A673 (cell line): ENCODE measurements at regions not wholly inside any gene's neighbourhood (a gene's known extent, or its start where the extent isn't known, plus 50 kb on each side); places are given as distances from the start of the nearest gene placed in this dataset.

Source experiments
- BruUV-seq: library from RNA; stranded (reverse); fragments of 400-500 nt; replicated peaks from 2 replicates; lab custom pipeline; 2021; lab: Mats Ljungman, UMichigan
- CTCF ChIA-PET: fragments of 300-600 bp; sonication (Branson Sonifier 250); formaldehyde crosslinking; loops from one replicate; lab custom pipeline; 2022; ENCODE audit warnings: antibody characterized with exemption; lab: Charles Lee
- POLR2A ChIA-PET: fragments of 300-600 bp; sonication (Branson Sonifier 250); formaldehyde crosslinking; loops from one replicate; lab custom pipeline; 2022; ENCODE audit warnings: antibody characterized with exemption; ENCODE audit not compliant: low non-redundant PET; lab: Charles Lee
- DNase-seq: peaks from one replicate; pipeline ENCODE4 v3.0.0-alpha.2; 2015; ENCODE audit warnings: low spot score
- H3K27ac ChIP-seq: fragments of 200-600 bp; sonication (generic); 2 replicates; pipeline ENCODE4 v1.5.1; 2016; ENCODE audit warnings: mixed run types, low read depth, mild to moderate bottlenecking, mixed read lengths, antibody characterized with exemption, low read length; ENCODE audit not compliant: poor library complexity, severe bottlenecking
- H3K27me3 ChIP-seq: fragments of 200-600 bp; sonication (generic); replicated peaks from 2 replicates; pipeline ENCODE4 v1.6.1; 2017; ENCODE audit warnings: mixed run types, low read depth, mild to moderate bottlenecking, mixed read lengths, antibody characterized with exemption, low read length; ENCODE audit not compliant: insufficient read depth, poor library complexity
- H3K36me3 ChIP-seq: fragments of 200-600 bp; sonication (generic); 2 replicates; pipeline ENCODE4 v1.6.1; 2016; ENCODE audit warnings: mixed run types, mild to moderate bottlenecking, mixed read lengths, antibody characterized with exemption, low read length; ENCODE audit not compliant: insufficient read depth, poor library complexity, severe bottlenecking
- H3K4me1 ChIP-seq: fragments of 200-600 bp; sonication (generic); 2 replicates; pipeline ENCODE4 v1.6.1; 2017; ENCODE audit warnings: mixed run types, mild to moderate bottlenecking, mixed read lengths, antibody characterized with exemption, low read length; ENCODE audit not compliant: insufficient read depth, poor library complexity, severe bottlenecking
- H3K4me3 ChIP-seq: fragments of 200-600 bp; sonication (generic); 2 replicates; pipeline ENCODE4 v1.5.1; 2016; ENCODE audit warnings: low read depth, mixed run types, mild to moderate bottlenecking, mixed read lengths, low read length; ENCODE audit not compliant: poor library complexity, severe bottlenecking
- H3K9me3 ChIP-seq: fragments of 200-600 bp; sonication (generic); 2 replicates; pipeline ENCODE4 v1.6.1; 2016; ENCODE audit warnings: mixed run types, low read depth, mild to moderate bottlenecking, mixed read lengths, antibody characterized with exemption, low read length; ENCODE audit not compliant: poor library complexity, severe bottlenecking
- CTCF ChIP-seq: fragments of 300-800, 200-600 bp; sonication (generic); conservative IDR thresholded peaks from 2 replicates; pipeline ENCODE4 v1.5.1; 2017; ENCODE audit warnings: low read depth, mild to moderate bottlenecking, antibody characterized with exemption, low read length, moderate library complexity, mixed read lengths
- EZH2 ChIP-seq: fragments of 200-600 bp; sonication (generic); IDR thresholded peaks from 2 replicates; pipeline ENCODE4 v1.6.1; 2017; ENCODE audit warnings: borderline replicate concordance, low read depth, mild to moderate bottlenecking, mixed read lengths, antibody characterized with exemption, low read length; ENCODE audit not compliant: poor library complexity, severe bottlenecking
- intact Hi-C: fragments of 100-400 bp; cut with micrococcal nuclease; formaldehyde crosslinking; loops from one replicate; pipeline ENCODE4 v1.10.0; 2022; ENCODE audit not compliant: unreplicated experiment

- H3K9me3 ChIP-seq: peaks cover 6% of the 10 kb centered on the region
- BruUV-seq: no TSS peak
- H3K4me1 ChIP-seq: no peaks in the 10 kb centered on the region
- TF ChIP-seq EZH2 (no peak), CTCF (no peak)
- H3K4me3 ChIP-seq: no peak overlapping the region
- no peaks in the 10 kb centered on the region for H3K27me3 ChIP-seq
- intact Hi-C loops: no loop called here
- H3K27ac ChIP-seq: no peak overlapping the region
- DNase-seq: no peak
- CTCF ChIA-PET: no interaction called here
- H3K36me3 ChIP-seq: no peaks in the 10 kb centered on the region
- POLR2A ChIA-PET: no interaction called here
Measured at GRCh38 chr12:61853945-61854344, 406.3 kb upstream of the USP15 start.

DNA sequence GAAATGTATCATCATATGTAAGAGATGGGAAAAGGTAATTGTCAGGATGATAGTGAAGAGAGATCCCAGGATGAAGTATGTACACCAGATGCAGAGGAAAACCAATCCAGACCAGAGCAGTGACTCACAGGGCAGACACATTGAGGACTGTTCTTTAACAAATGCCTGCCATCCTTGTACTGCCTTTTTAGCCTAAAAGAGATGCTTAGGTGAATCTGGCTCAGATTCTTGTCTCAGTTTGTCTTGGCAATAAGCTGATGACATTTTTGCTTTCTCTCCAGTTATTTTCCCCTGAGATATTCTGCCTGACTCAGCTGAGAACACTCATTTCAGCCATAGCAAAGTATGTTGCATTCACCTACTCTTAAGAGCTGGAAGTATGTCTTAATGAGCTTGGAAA lies 405.3 kb upstream of the USP15 start:
- BruUV-seq: no TSS peak
- intact Hi-C loops: no loop called here
- ChIA-PET POLR2A (no interaction called here), CTCF (no interaction called here)
- Histone ChIP-seq H3K36me3 (no peaks in the 10 kb centered on the region), H3K27me3 (no peaks in the 10 kb centered on the region), H3K4me3 (no peak overlapping the region), H3K9me3 (peaks cover 6% of the 10 kb centered on the region), H3K27ac (no peak overlapping the region), H3K4me1 (no peaks in the 10 kb centered on the region)
- no peak for TF ChIP-seq CTCF
- DNase-seq: no peak

- TF ChIP-seq CTCF (no peak), EZH2 (no peak)
- H3K27me3 ChIP-seq: no peaks in the 10 kb centered on the region
- H3K9me3 ChIP-seq: peaks cover 6% of the 10 kb centered on the region
- H3K4me1 ChIP-seq: peaks cover 5% of the 10 kb centered on the region
- ChIA-PET CTCF (no interaction called here), POLR2A (no interaction called here)
- intact Hi-C loops: no loop called here
- no peak overlapping the region for H3K27ac ChIP-seq
- no peak overlapping the region for H3K4me3 ChIP-seq
- no peak for DNase-seq
- no peaks in the 10 kb centered on the region for H3K36me3 ChIP-seq
- no TSS peak for BruUV-seq
Measured at GRCh38 chr12:61857968-61858367, 402.2 kb upstream of the USP15 start.

DNA sequence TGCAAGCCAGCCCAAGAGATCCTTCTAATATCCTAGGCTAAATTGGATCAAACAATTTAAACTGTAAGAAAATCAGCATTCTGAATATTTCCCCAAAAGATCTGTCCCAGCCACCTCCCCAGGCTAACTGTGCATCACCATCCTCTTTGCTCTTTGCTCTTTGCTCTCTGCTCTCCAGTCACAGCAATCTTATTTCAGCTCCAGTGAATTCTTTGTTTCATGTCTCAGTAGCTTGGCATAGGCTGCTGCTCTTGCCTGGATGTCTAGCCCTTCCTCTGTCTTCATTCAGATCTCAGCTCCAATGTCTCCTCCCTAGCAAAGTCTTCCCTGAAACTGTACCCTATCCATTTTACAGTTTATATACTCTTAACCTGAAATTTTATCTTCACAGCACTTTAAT lies 399.8 kb upstream of the USP15 start:
- intact Hi-C loops: no loop called here
- ChIA-PET CTCF (no interaction called here), POLR2A (no interaction called here)
- no peak for DNase-seq
- TF ChIP-seq CTCF (no peak), EZH2 (no peak)
- Histone ChIP-seq H3K9me3 (no peaks in the 10 kb centered on the region), H3K36me3 (no peaks in the 10 kb centered on the region), H3K27ac (no peak overlapping the region), H3K27me3 (no peaks in the 10 kb centered on the region), H3K4me1 (peaks cover 5% of the 10 kb centered on the region), H3K4me3 (no peak overlapping the region)
- BruUV-seq: no TSS peak
